ENCODE measurements at regions not wholly inside any gene's neighbourhood (a gene's known extent, or its start where the extent isn't known, plus 50 kb on each side); places are given as distances from the start of the nearest gene placed in this dataset.
A peak's percentile ranks its signal among the peaks of the same experiment; 100 is the strongest.

- DNase-seq (ENCODE audit: low read depth in 2 of 3, low spot score in 2 of 3): peak in 1 of 3 donors; percentile 4
Measured at GRCh38 chrY:13149148-13149547, 244.5 kb downstream of the DDX3Y start.

- peak in 1 of 3 donors; percentile 9 for DNase-seq (ENCODE audit: low read depth in 2 of 3, low spot score in 2 of 3)
Measured at GRCh38 chrY:13167698-13168097, 263.0 kb downstream of the DDX3Y start.

- DNase-seq (ENCODE audit: low read depth in 2 of 3, low spot score in 2 of 3): no peak
Measured at GRCh38 chrY:13168257-13168656, 263.6 kb downstream of the DDX3Y start.
